Fibroblast of pulmonary artery (primary cell): ENCODE measurements at regions not wholly inside any gene's neighbourhood (a gene's known extent, or its start where the extent isn't known, plus 50 kb on each side); places are given as distances from the start of the nearest gene placed in this dataset.

Source experiments
- DNase-seq: peaks from one replicate; pipeline ENCODE4 v3.0.0-alpha.2; 2010; ENCODE audit warnings: low read depth
- H3K4me3 ChIP-seq: replicated peaks from 2 replicates; pipeline ENCODE4 v1.5.1; 2011; ENCODE audit warnings: low read depth, mild to moderate bottlenecking, control low read depth, low read length, moderate library complexity
- TF ChIP-seq, protein P1 (sequence below): IDR thresholded peaks from 2 replicates; pipeline ENCODE4 v1.5.1; 2011; ENCODE audit warnings: mild to moderate bottlenecking, control low read depth, low read length, inconsistent platforms; ENCODE audit errors: missing control alignments

DNA sequence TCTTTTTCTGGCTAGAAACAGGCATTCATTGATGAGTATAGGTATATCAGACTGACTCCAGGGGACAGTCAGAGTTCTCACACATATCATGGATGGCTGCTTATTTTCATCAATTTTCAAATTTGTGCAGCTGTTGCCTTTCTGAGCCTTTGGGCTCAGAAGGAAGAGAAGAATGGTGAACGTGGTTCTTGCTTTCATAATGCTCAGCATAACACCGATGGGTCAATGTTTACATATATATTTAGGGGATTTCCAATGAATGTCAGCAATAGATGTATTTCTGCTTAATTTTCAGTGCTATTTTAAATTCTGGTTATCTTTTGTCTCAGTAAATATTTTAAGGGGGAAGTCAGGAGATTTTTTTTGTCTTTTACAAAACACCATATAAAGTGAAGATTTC, 581.4 kb upstream of the DPPA4 start:
- no peak overlapping the region for H3K4me3 ChIP-seq
- TF ChIP-seq, protein P1, sequence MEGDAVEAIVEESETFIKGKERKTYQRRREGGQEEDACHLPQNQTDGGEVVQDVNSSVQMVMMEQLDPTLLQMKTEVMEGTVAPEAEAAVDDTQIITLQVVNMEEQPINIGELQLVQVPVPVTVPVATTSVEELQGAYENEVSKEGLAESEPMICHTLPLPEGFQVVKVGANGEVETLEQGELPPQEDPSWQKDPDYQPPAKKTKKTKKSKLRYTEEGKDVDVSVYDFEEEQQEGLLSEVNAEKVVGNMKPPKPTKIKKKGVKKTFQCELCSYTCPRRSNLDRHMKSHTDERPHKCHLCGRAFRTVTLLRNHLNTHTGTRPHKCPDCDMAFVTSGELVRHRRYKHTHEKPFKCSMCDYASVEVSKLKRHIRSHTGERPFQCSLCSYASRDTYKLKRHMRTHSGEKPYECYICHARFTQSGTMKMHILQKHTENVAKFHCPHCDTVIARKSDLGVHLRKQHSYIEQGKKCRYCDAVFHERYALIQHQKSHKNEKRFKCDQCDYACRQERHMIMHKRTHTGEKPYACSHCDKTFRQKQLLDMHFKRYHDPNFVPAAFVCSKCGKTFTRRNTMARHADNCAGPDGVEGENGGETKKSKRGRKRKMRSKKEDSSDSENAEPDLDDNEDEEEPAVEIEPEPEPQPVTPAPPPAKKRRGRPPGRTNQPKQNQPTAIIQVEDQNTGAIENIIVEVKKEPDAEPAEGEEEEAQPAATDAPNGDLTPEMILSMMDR, result no peak
- no peak for DNase-seq

DNA sequence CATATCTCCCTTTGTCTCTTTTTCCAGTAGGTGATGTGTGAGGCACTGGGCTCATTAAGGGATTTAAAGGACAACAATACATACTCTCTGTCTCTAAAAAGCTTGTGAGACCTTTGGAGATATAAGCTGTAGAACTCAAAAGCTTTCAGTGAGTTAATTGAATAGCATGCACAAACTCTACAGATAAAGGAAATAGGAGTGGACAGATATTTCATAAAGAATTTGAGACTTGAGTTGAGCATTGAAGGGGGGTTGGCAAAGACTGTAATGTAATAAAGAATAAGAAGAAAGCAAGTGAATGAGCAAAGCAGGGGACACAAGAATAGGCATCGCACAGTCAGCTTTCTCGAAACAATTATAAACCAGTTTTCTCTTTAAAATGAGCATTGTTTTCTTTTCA, 583.4 kb upstream of the DPPA4 start:
- no peak for DNase-seq
- no peak overlapping the region for H3K4me3 ChIP-seq
- TF ChIP-seq, protein P1, result no peak

DNA sequence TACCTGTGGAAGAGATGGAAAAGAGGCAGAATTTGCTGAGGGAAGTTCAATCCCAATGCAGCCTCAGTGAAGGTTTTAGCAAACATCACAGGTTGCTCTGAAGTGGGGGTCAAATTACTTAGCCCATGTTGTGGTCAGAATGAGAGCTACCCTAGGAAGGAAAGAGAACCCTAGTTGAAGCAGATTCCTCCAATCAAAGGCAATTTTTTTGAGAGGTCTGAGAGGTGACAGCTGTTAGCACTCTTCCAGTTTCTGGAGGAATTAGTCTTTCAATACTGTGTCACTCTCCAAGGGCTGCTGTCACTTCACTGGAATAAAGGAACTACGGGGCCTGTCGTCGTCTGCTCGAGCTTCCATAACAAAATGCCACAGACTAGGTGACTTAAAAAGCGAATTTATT, 584.2 kb upstream of the DPPA4 start:
- H3K4me3 ChIP-seq, result no peak overlapping the region
- TF ChIP-seq, protein P1, result no peak
- DNase-seq, result no peak

GRCh38 chr3:109922856-109923255, 585.5 kb upstream of the DPPA4 start:
- H3K4me3 ChIP-seq, result no peak overlapping the region
- TF ChIP-seq, protein P1, result no peak
- DNase-seq, result no peak

DNA sequence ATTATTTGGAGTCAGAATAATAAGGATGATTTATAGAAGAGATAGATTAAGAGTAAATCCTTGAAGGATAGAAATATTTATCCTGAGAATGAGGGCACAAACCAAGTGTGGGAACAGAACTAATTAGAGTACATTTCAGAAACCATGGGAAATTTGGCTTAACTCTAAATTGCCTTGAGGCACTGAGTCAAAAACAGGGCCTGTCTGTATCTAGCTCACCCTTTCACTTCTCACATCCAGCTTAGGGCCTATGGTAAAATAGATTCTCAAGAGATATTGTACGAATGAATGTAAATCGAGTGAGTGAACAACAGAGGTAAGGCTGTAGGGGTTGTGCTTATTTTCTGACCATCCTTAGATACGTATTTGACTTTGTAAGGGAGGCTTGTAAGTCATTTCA, 586.1 kb upstream of the DPPA4 start:
- TF ChIP-seq, protein P1, result no peak
- no peak for DNase-seq
- H3K4me3 ChIP-seq, result no peak overlapping the region

GRCh38 chr3:109924196-109924595, 586.9 kb upstream of the DPPA4 start:
- no peak for DNase-seq
- TF ChIP-seq, protein P1, result no peak
- H3K4me3 ChIP-seq, result no peak overlapping the region

DNA sequence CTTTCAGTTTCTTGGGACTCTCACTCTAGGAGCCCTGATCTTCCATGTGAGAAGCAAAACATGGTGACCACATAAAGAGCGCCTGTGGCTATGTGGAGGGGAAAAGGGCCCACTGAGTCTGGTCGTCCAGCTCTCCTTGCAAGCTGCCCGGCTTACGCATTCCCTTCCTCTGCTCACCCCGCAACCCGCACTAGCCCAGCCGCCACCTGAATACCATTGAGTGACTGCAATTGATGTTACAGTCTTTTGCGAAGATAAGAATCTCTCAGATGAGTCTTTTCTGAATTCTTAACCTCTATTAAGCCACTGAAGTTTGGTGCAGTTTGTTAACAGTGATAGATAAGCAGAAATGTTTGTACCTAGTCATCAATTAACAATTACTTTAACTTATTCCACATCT, 589.0 kb upstream of the DPPA4 start:
- DNase-seq, result no peak
- TF ChIP-seq, protein P1, result no peak
- no peak overlapping the region for H3K4me3 ChIP-seq
